ENCODE measurements at regions not wholly inside any gene's neighbourhood (a gene's known extent, or its start where the extent isn't known, plus 50 kb on each side); places are given as distances from the start of the nearest gene placed in this dataset.

- no peak for TF ChIP-seq CTCF (conservative IDR thresholded peaks at IDR 0.05; ENCODE audit: low read depth, low read length)
- TF ChIP-seq EZH2phosphoT487 (IDR thresholded peaks at IDR 0.05; ENCODE audit: borderline replicate concordance, low read length), result no peak
- no peak for TF ChIP-seq EZH2 (IDR thresholded peaks at IDR 0.05; ENCODE audit: low read length, unreplicated experiment)
Measured at GRCh38 chr13:54373211-54373610, 1344.6 kb downstream of the OLFM4 start.

Measured in PC-3 (cell line).